SK-N-MC (cell line): ENCODE measurements at regions not wholly inside any gene's neighbourhood (a gene's known extent, or its start where the extent isn't known, plus 50 kb on each side); places are given as distances from the start of the nearest gene placed in this dataset.
"Not testable (repeated sequence)": the region's sequence is repeated elsewhere in the genome, so short reads cannot be mapped to it uniquely, and the experiment has no call there.

Experiments
- EZH2 ChIP-seq: fragments of 200-600 bp; sonication (generic); IDR thresholded peaks from one replicate; pipeline ENCODE4 v1.6.1; 2017; ENCODE audit warnings: antibody characterized with exemption
- FOXP2 ChIP-seq: optimal IDR thresholded peaks from 2 replicates; pipeline ENCODE3; 2011; ENCODE audit warnings: mild to moderate bottlenecking, moderate library complexity; ENCODE audit not compliant: insufficient read depth; ENCODE audit errors: extremely low read length, control extremely low read depth
- POLR2AphosphoS5 ChIP-seq: IDR thresholded peaks from 2 replicates; pipeline ENCODE4 v1.6.1; 2012; ENCODE audit warnings: mild to moderate bottlenecking, low read depth, low read length, borderline replicate concordance

DNA sequence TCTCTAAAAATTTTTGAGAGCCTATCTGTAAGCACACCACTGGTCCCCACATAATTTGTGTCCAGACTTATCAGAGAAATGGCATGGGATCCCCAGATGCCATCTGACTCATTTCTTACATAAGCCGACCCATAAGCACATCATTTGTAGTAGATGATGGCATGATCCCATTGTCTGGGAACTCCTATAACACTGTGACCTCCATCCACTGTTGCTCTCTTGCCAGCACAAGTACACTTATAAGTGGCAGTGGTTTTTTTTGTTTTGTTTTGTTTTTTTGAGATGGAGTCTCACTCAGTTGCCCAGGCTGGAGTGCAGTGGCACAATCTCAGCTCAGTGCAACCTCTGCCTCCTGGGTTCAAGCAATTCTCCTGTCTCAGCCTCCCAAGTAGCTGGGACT lies 350.7 kb upstream of the ZFHX3 start:
- not testable (repeated sequence) for TF ChIP-seq EZH2, POLR2AphosphoS5, FOXP2
